Osteoblast (primary cell): ENCODE measurements at regions not wholly inside any gene's neighbourhood (a gene's known extent, or its start where the extent isn't known, plus 50 kb on each side); places are given as distances from the start of the nearest gene placed in this dataset.
"Not testable (repeated sequence)": the region's sequence is repeated elsewhere in the genome, so short reads cannot be mapped to it uniquely, and the experiment has no call there.

Experiments
- DNase-seq: peaks from one replicate; pipeline ENCODE4 v3.0.0; 2011; ENCODE audit warnings: low spot score, mixed read lengths; ENCODE audit not compliant: insufficient read length; ENCODE audit errors: missing footprints
- H2AFZ ChIP-seq: 2 replicates; pipeline ENCODE4 v1.6.0; 2011; ENCODE audit warnings: mild to moderate bottlenecking, low read length
- H3K27ac ChIP-seq: 2 replicates; pipeline ENCODE4 v1.5.1; 2011; ENCODE audit warnings: mild to moderate bottlenecking, low read depth, low read length, moderate library complexity
- H3K27me3 ChIP-seq: 2 replicates; pipeline ENCODE4 v1.6.0; 2012; ENCODE audit warnings: mild to moderate bottlenecking, control low read depth, inconsistent platforms, low read length, moderate library complexity; ENCODE audit not compliant: insufficient read depth
- H3K36me3 ChIP-seq: 2 replicates; pipeline ENCODE4 v1.5.1; 2011; ENCODE audit warnings: mild to moderate bottlenecking, low read length, control low read depth, moderate library complexity; ENCODE audit not compliant: insufficient read depth
- H3K4me1 ChIP-seq: 2 replicates; pipeline ENCODE4 v1.5.1; 2011; ENCODE audit warnings: mild to moderate bottlenecking, low read length, control low read depth, moderate library complexity; ENCODE audit not compliant: insufficient read depth
- H3K4me2 ChIP-seq: 2 replicates; pipeline ENCODE4 v1.6.0; 2011; ENCODE audit warnings: mild to moderate bottlenecking, low read length; ENCODE audit not compliant: insufficient read depth
- H3K4me3 ChIP-seq: fragments of 200-600 bp; sonication (generic); 3 replicates; pipeline ENCODE4 v1.5.1; 2012; ENCODE audit warnings: mild to moderate bottlenecking, low read length, inconsistent platforms; ENCODE audit not compliant: insufficient read depth
- H3K79me2 ChIP-seq: 2 replicates; pipeline ENCODE4 v1.6.0; 2012; ENCODE audit warnings: mild to moderate bottlenecking, low read length, control low read depth, inconsistent platforms; ENCODE audit not compliant: insufficient read depth
- H3K9me3 ChIP-seq: 2 replicates; pipeline ENCODE4 v1.5.1; 2011; ENCODE audit warnings: low read depth, low read length, control low read depth
- H4K20me1 ChIP-seq: 2 replicates; pipeline ENCODE4 v1.6.0; 2012; ENCODE audit warnings: mild to moderate bottlenecking, low read length, control low read depth; ENCODE audit not compliant: insufficient read depth
- TF ChIP-seq, protein P1 (sequence below): IDR thresholded peaks from 2 replicates; pipeline ENCODE4 v1.5.1; 2011; ENCODE audit warnings: mild to moderate bottlenecking, low read depth, low read length, moderate library complexity; ENCODE audit errors: extremely low read depth

DNA sequence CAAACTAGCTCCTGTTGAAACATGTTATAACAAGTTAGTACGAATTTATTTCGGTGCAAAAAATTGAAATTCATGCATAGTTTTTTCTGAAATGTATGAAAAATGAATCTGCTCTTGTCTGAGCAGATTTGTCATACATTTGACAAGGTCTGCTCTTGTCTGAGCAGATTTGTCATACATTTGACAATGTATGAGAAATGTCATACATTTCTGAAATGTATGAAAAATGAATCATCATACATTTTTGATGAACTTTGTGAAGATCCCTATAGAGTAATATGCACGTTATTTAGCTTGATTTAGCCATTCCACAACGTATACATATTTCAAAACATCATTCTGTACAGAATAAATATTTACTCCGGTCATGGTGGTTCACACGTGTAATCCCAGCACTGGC is 85.9 kb upstream of the PARP8 start:
- H3K27me3 ChIP-seq = no peaks in the 10 kb centered on the region
- H3K27ac ChIP-seq = no peak overlapping the region
- no peak for DNase-seq
- no peaks in the 10 kb centered on the region for H4K20me1 ChIP-seq
- TF ChIP-seq, protein P1, sequence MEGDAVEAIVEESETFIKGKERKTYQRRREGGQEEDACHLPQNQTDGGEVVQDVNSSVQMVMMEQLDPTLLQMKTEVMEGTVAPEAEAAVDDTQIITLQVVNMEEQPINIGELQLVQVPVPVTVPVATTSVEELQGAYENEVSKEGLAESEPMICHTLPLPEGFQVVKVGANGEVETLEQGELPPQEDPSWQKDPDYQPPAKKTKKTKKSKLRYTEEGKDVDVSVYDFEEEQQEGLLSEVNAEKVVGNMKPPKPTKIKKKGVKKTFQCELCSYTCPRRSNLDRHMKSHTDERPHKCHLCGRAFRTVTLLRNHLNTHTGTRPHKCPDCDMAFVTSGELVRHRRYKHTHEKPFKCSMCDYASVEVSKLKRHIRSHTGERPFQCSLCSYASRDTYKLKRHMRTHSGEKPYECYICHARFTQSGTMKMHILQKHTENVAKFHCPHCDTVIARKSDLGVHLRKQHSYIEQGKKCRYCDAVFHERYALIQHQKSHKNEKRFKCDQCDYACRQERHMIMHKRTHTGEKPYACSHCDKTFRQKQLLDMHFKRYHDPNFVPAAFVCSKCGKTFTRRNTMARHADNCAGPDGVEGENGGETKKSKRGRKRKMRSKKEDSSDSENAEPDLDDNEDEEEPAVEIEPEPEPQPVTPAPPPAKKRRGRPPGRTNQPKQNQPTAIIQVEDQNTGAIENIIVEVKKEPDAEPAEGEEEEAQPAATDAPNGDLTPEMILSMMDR = no peak
- no peaks in the 10 kb centered on the region for H3K79me2 ChIP-seq
- H3K4me2 ChIP-seq = no peak overlapping the region
- no peaks in the 10 kb centered on the region for H3K4me1 ChIP-seq
- no peaks in the 10 kb centered on the region for H3K9me3 ChIP-seq
- no peaks in the 10 kb centered on the region for H3K36me3 ChIP-seq
- no peak overlapping the region for H2AFZ ChIP-seq
- H3K4me3 ChIP-seq = no peak overlapping the region

GRCh38 chr5:50581845-50582244 is 84.6 kb upstream of the PARP8 start:
- H3K4me2 ChIP-seq, H3K79me2 ChIP-seq, H3K4me1 ChIP-seq, H3K36me3 ChIP-seq, H2AFZ ChIP-seq, H3K4me3 ChIP-seq, H3K27me3 ChIP-seq, DNase-seq, H4K20me1 ChIP-seq, H3K27ac ChIP-seq, H3K9me3 ChIP-seq: not testable (repeated sequence)

DNA sequence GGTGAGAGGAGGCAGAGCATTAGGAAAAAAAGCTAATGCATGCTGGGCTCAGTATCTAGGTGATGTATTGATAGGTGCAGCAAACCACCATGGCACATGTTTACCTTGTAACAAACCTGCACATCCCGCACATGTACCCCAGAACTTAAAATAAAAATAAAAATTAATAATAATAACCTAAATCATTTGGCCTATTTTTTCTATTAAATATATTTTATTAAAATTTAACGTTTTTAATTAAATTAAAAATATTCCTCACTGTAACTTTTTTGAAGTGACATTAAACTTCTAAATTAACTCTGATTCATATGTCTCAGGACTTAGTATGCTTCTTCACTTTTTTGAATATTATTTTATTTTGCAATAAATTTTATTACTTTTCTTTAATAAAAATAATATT is 83.7 kb upstream of the PARP8 start:
- Histone ChIP-seq H3K27me3 (no peaks in the 10 kb centered on the region), H3K4me1 (no peaks in the 10 kb centered on the region), H2AFZ (no peak overlapping the region), H3K9me3 (no peaks in the 10 kb centered on the region), H3K4me2 (no peak overlapping the region), H3K27ac (no peak overlapping the region), H3K36me3 (no peaks in the 10 kb centered on the region), H3K79me2 (no peaks in the 10 kb centered on the region), H4K20me1 (no peaks in the 10 kb centered on the region), H3K4me3 (no peak overlapping the region)
- DNase-seq = no peak
- TF ChIP-seq, protein P1 = no peak

GRCh38 chr5:50583621-50584020 is 82.8 kb upstream of the PARP8 start:
- H3K4me1 ChIP-seq = no peaks in the 10 kb centered on the region
- no peak overlapping the region for H2AFZ ChIP-seq
- no peaks in the 10 kb centered on the region for H3K36me3 ChIP-seq
- no peaks in the 10 kb centered on the region for H3K27me3 ChIP-seq
- no peak overlapping the region for H3K27ac ChIP-seq
- no peak overlapping the region for H3K4me3 ChIP-seq
- H3K9me3 ChIP-seq = no peaks in the 10 kb centered on the region
- H4K20me1 ChIP-seq = no peaks in the 10 kb centered on the region
- H3K79me2 ChIP-seq = no peaks in the 10 kb centered on the region
- DNase-seq = no peak
- H3K4me2 ChIP-seq = no peak overlapping the region
- TF ChIP-seq, protein P1 = no peak

GRCh38 chr5:50588471-50588870 is 78.0 kb upstream of the PARP8 start:
- not testable (repeated sequence) for H3K79me2 ChIP-seq, H3K27ac ChIP-seq, H3K9me3 ChIP-seq, H4K20me1 ChIP-seq, H3K4me1 ChIP-seq, H3K4me3 ChIP-seq, H3K4me2 ChIP-seq, H3K27me3 ChIP-seq, H2AFZ ChIP-seq, DNase-seq, H3K36me3 ChIP-seq

DNA sequence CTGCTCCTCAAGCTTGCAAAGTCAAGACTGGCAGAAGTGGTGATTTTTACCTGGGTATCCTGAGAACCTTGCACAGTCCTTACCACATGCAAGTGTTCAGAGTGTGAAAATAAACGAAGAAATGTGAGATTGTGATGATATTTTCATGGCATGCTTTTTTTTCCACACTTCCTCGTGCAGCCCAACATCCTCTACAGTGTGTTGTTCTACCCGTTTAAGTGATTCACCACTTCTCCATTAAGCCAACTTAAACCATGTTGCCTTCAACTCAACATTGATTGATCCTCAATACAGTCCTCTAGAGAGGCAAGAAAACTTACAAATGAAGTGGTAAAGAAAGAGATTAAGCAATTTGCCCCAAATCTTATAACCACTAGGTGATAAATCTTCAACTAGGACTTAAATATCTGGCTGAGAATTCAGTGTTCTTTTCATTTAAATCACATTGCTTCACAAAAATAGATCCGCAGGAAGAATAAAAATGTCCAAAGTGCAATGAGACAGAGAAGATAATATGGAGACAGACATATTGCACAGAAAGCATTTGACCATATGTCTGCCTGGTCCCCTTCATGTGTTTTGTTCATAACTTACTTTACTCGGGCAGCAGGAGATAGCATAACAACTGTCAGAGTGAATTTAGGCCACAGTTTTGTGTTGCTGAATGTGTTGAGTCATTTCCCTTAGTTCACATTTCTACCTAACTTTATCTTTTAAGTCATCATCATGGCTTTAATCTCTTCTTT is 75.8 kb upstream of the PARP8 start:
- H3K4me2 ChIP-seq, H4K20me1 ChIP-seq, DNase-seq, H3K4me1 ChIP-seq, H3K27ac ChIP-seq, H2AFZ ChIP-seq, H3K27me3 ChIP-seq, H3K36me3 ChIP-seq, H3K79me2 ChIP-seq, H3K4me3 ChIP-seq, H3K9me3 ChIP-seq: not testable (repeated sequence)

GRCh38 chr5:50591338-50591737 is 75.1 kb upstream of the PARP8 start:
- peak overlapping the region; percentile 6 for H3K4me2 ChIP-seq
- H3K79me2 ChIP-seq, DNase-seq, H3K27me3 ChIP-seq, H4K20me1 ChIP-seq, H3K4me3 ChIP-seq, H3K9me3 ChIP-seq, H3K4me1 ChIP-seq, H2AFZ ChIP-seq, H3K27ac ChIP-seq, H3K36me3 ChIP-seq: not testable (repeated sequence)
